ENCODE measurements at regions not wholly inside any gene's neighbourhood (a gene's known extent, or its start where the extent isn't known, plus 50 kb on each side); places are given as distances from the start of the nearest gene placed in this dataset.

DNA sequence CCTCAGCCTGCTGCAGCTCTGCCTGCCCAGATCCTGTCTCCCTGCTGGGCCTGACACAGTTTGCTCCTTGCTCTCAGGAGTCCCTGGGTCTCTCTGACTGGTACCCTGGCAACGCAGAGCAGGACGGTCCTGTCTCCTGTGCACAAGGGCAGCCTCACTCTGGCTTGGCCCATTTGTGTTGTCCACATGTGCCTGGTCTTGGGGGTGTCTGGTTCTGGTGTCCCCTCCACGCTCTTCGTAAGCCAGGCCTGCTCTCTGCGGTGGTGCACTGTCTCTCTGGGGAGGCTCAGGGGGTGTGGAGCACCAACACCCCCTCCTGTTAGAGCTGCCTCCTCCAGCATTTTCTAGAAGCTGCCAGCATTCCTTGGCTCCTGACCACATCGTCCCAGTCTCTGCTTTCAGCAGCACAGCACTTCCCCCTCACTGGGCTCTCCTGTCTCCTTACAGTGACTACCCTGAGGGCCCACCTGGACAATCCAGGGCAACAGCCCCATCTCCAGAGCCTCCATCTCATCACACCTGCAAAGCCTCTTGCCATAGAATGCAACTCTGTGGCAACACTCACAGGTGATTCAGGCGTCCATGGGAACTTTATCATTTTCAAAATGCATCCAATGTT, 235.6 kb upstream of the HS6ST1 start:
- POLR2A ChIA-PET: no interaction called here
- Histone ChIP-seq H3K4me1 (ENCODE audit: control insufficient read depth, extremely low read depth, insufficient read depth, low read length) (no peaks in the 10 kb centered on the region), H3K27ac (ENCODE audit: insufficient read depth, low read depth, low read length) (no peak overlapping the region), H3K9me3 (replicated peaks; ENCODE audit: control insufficient read depth, insufficient read depth, low read length) (no peaks in the 10 kb centered on the region), H3K27me3 (ENCODE audit: control insufficient read depth in 2 of 2, insufficient read depth in 2 of 2, low read length in 2 of 2) (no peaks in the 10 kb centered on the region), H3K9ac (replicated peaks; ENCODE audit: extremely low read depth, insufficient read depth, low read length) (no peak overlapping the region), H3K4me3 (replicated peaks in 1 of 3; ENCODE audit: insufficient read depth in 1 of 3, low read depth in 1 of 3, low read length in 3 of 3) (no peak overlapping the region), H2AFZ (ENCODE audit: low read depth, low read length) (no peak overlapping the region), H4K20me1 (replicated peaks; ENCODE audit: control insufficient read depth, extremely low read depth, insufficient read depth, low read length) (no peaks in the 10 kb centered on the region), H3K36me3 (ENCODE audit: control insufficient read depth in 2 of 2, extremely low read depth in 1 of 2, insufficient read depth in 2 of 2, low read length in 2 of 2) (no peaks in the 10 kb centered on the region), H3K79me2 (ENCODE audit: control insufficient read depth, insufficient read depth, low read length) (no peaks in the 10 kb centered on the region), H3K9me1 (replicated peaks; ENCODE audit: control insufficient read depth, extremely low read depth, insufficient read depth, low read length) (no peaks in the 10 kb centered on the region), H3K4me2 (ENCODE audit: insufficient read depth, low read length) (no peak overlapping the region)
- BruUV-seq (replicated peaks): no TSS peak
- dilution Hi-C loops (cut with MboI; ENCODE audit: extremely low pct_ligation_motif_present, low sequenced_read_pairs) (no loop called here), intact Hi-C loops (cut with micrococcal nuclease) (no loop called here)
- FAIRE-seq: no peak
- TF ChIP-seq FOS (IDR thresholded peaks at IDR 0.05; ENCODE audit: borderline replicate concordance, insufficient read depth, low read length): no peak
- no peak for TF ChIP-seq POLR2A (IDR thresholded peaks at IDR 0.05; ENCODE audit: low read depth, low read length)
- no peak for TF ChIP-seq JUN (IDR thresholded peaks at IDR 0.05; ENCODE audit: borderline replicate concordance, insufficient read depth, insufficient read length, low read depth)
- TF ChIP-seq GATA2 (IDR thresholded peaks at IDR 0.05; ENCODE audit: insufficient read depth, insufficient read length, low read depth, low read length): no peak
- CTCF ChIA-PET: no interaction called here
- DNase-seq (ENCODE audit: low read depth, low spot score): no peak

DNA sequence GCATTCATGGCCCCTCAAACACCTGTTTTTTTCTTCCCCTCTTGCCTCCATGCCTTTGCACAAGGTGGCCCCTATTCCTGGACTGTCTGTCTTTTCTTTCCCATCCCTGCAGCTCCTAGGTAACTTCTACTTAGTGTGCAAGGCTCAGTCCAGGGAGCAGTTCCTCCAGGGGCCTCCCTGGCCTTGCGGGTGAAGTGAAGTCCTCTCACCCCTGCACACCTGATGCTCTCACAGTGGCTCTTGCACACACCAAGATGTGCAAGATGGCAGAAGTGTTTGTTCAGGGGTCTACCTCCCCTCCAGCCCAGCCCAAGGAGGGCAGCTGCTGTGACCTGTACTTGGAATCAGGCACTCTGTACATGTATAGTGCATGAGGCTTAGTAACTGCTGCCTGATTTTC, 236.8 kb upstream of the HS6ST1 start:
- no TSS peak for BruUV-seq (replicated peaks)
- no peaks in the 10 kb centered on the region for H4K20me1 ChIP-seq (replicated peaks; ENCODE audit: control insufficient read depth, extremely low read depth, insufficient read depth, low read length)
- TF ChIP-seq GATA2 (IDR thresholded peaks at IDR 0.05; ENCODE audit: insufficient read depth, insufficient read length, low read depth, low read length) (no peak), POLR2A (IDR thresholded peaks at IDR 0.05; ENCODE audit: low read depth, low read length) (no peak), MYC (IDR thresholded peaks at IDR 0.05; ENCODE audit: low read depth, low read length) (no peak)
- intact Hi-C loops (cut with micrococcal nuclease): no loop called here
- H3K9me1 ChIP-seq (replicated peaks; ENCODE audit: control insufficient read depth, extremely low read depth, insufficient read depth, low read length): no peaks in the 10 kb centered on the region
- H3K9ac ChIP-seq (replicated peaks; ENCODE audit: extremely low read depth, insufficient read depth, low read length): no peak overlapping the region
- ChIA-PET POLR2A (no interaction called here), CTCF (interaction anchor here (0.5 kb wide), 1 partner anchor 1560 kb away, joined by 3 read pairs; no protein-coding TSS in a partner anchor)
- no peak for FAIRE-seq
- no peaks in the 10 kb centered on the region for H3K4me1 ChIP-seq (ENCODE audit: control insufficient read depth, extremely low read depth, insufficient read depth, low read length)
- H3K27ac ChIP-seq (ENCODE audit: insufficient read depth, low read depth, low read length): no peak overlapping the region
- dilution Hi-C loops (cut with MboI; ENCODE audit: extremely low pct_ligation_motif_present, low sequenced_read_pairs): no loop called here
- DNase-seq (ENCODE audit: low read depth, low spot score): no peak
- H3K9me3 ChIP-seq (replicated peaks; ENCODE audit: control insufficient read depth, insufficient read depth, low read length): no peaks in the 10 kb centered on the region
- no peaks in the 10 kb centered on the region for H3K79me2 ChIP-seq (ENCODE audit: control insufficient read depth, insufficient read depth, low read length)
- H3K27me3 ChIP-seq (ENCODE audit: control insufficient read depth in 2 of 2, insufficient read depth in 2 of 2, low read length in 2 of 2): no peaks in the 10 kb centered on the region
- H3K4me3 ChIP-seq (replicated peaks in 1 of 3; ENCODE audit: insufficient read depth in 1 of 3, low read depth in 1 of 3, low read length in 3 of 3): no peak overlapping the region
- H3K4me2 ChIP-seq (ENCODE audit: insufficient read depth, low read length): no peak overlapping the region
- H3K36me3 ChIP-seq (ENCODE audit: control insufficient read depth in 2 of 2, extremely low read depth in 1 of 2, insufficient read depth in 2 of 2, low read length in 2 of 2): no peaks in the 10 kb centered on the region
- no peak overlapping the region for H2AFZ ChIP-seq (ENCODE audit: low read depth, low read length)
